ENCODE measurements at regions not wholly inside any gene's neighbourhood (a gene's known extent, or its start where the extent isn't known, plus 50 kb on each side); places are given as distances from the start of the nearest gene placed in this dataset.
A peak's percentile ranks its signal among the peaks of the same experiment; 100 is the strongest.

GRCh38 chr13:76777096-76777495 lies 109.1 kb downstream of the KCTD12 start:
- Histone ChIP-seq H3K27ac (ENCODE audit: insufficient read depth, low read length) (no peak overlapping the region), H3K27me3 (ENCODE audit: control insufficient read depth, insufficient read depth, low read length) (no peaks in the 10 kb centered on the region), H3K4me2 (ENCODE audit: extremely low read depth, insufficient read depth, low read length) (no peak overlapping the region)

GRCh38 chr13:76775088-76775740 lies 111.0 kb downstream of the KCTD12 start:
- no peaks in the 10 kb centered on the region for H3K4me1 ChIP-seq (ENCODE audit: control insufficient read depth, extremely low read depth, insufficient read depth, low read length)
- no peak overlapping the region for H3K9ac ChIP-seq (ENCODE audit: insufficient read depth, low read length)
- peak in 1 of 2 donors; percentile 71 for DNase-seq (ENCODE audit: low read depth in 2 of 2)
- no peak overlapping the region for H3K4me2 ChIP-seq (ENCODE audit: extremely low read depth, insufficient read depth, low read length)
- TF ChIP-seq CTCF (conservative IDR thresholded peaks at IDR 0.05 in 1 of 2, IDR thresholded peaks at IDR 0.05 in 1 of 2; ENCODE audit: low read depth in 1 of 2, low read length in 2 of 2) (no peak), EZH2 (IDR thresholded peaks at IDR 0.05; ENCODE audit: low read length, missing control alignments) (no peak)
- no peak overlapping the region for H3K4me3 ChIP-seq (replicated peaks in 1 of 4; ENCODE audit: control extremely low read depth in 1 of 4, insufficient read depth in 1 of 4, low read depth in 3 of 4, low read length in 4 of 4)
- no peaks in the 10 kb centered on the region for H3K9me3 ChIP-seq (ENCODE audit: control insufficient read depth, insufficient read depth, low read depth, low read length)
- no peaks in the 10 kb centered on the region for H3K36me3 ChIP-seq (ENCODE audit: control insufficient read depth, insufficient read depth, low read length)
- no peaks in the 10 kb centered on the region for H3K79me2 ChIP-seq (ENCODE audit: control insufficient read depth, insufficient read depth, low read length)
- H4K20me1 ChIP-seq (ENCODE audit: control insufficient read depth, extremely low read depth, insufficient read depth, low read length) = no peaks in the 10 kb centered on the region
- no peak overlapping the region for H2AFZ ChIP-seq (ENCODE audit: low read length)
- no peaks in the 10 kb centered on the region for H3K27me3 ChIP-seq (ENCODE audit: control insufficient read depth, insufficient read depth, low read length)
- H3K27ac ChIP-seq (ENCODE audit: insufficient read depth, low read length) = no peak overlapping the region

More at GRCh38 chr13:76777096-76777495, 109.1 kb downstream of the KCTD12 start:
- H3K9me3 ChIP-seq (ENCODE audit: control insufficient read depth, insufficient read depth, low read depth, low read length) = no peaks in the 10 kb centered on the region
- no peaks in the 10 kb centered on the region for H4K20me1 ChIP-seq (ENCODE audit: control insufficient read depth, extremely low read depth, insufficient read depth, low read length)
- no peaks in the 10 kb centered on the region for H3K79me2 ChIP-seq (ENCODE audit: control insufficient read depth, insufficient read depth, low read length)
- H2AFZ ChIP-seq (ENCODE audit: low read length) = no peak overlapping the region
- no peak overlapping the region for H3K9ac ChIP-seq (ENCODE audit: insufficient read depth, low read length)
- no peaks in the 10 kb centered on the region for H3K36me3 ChIP-seq (ENCODE audit: control insufficient read depth, insufficient read depth, low read length)
- TF ChIP-seq CTCF (conservative IDR thresholded peaks at IDR 0.05 in 1 of 2, IDR thresholded peaks at IDR 0.05 in 1 of 2; ENCODE audit: low read depth in 1 of 2, low read length in 2 of 2) = no peak
- TF ChIP-seq EZH2 (IDR thresholded peaks at IDR 0.05; ENCODE audit: low read length, missing control alignments) = no peak
- no peak for DNase-seq (ENCODE audit: low read depth in 2 of 2)
- no peaks in the 10 kb centered on the region for H3K4me1 ChIP-seq (ENCODE audit: control insufficient read depth, extremely low read depth, insufficient read depth, low read length)
- H3K4me3 ChIP-seq (replicated peaks in 1 of 4; ENCODE audit: control extremely low read depth in 1 of 4, insufficient read depth in 1 of 4, low read depth in 3 of 4, low read length in 4 of 4) = no peak overlapping the region

GRCh38 chr13:76773448-76774094 lies 112.6 kb downstream of the KCTD12 start:
- H3K4me2 ChIP-seq (ENCODE audit: extremely low read depth, insufficient read depth, low read length) = no peak overlapping the region

More at GRCh38 chr13:76773448-76774094, 112.6 kb downstream of the KCTD12 start:
- Histone ChIP-seq H3K36me3 (ENCODE audit: control insufficient read depth, insufficient read depth, low read length) (no peaks in the 10 kb centered on the region), H3K4me1 (ENCODE audit: control insufficient read depth, extremely low read depth, insufficient read depth, low read length) (no peaks in the 10 kb centered on the region), H3K4me3 (replicated peaks in 1 of 4; ENCODE audit: control extremely low read depth in 1 of 4, insufficient read depth in 1 of 4, low read depth in 3 of 4, low read length in 4 of 4) (no peak overlapping the region), H2AFZ (ENCODE audit: low read length) (no peak overlapping the region), H3K9me3 (ENCODE audit: control insufficient read depth, insufficient read depth, low read depth, low read length) (no peaks in the 10 kb centered on the region), H3K9ac (ENCODE audit: insufficient read depth, low read length) (no peak overlapping the region), H4K20me1 (ENCODE audit: control insufficient read depth, extremely low read depth, insufficient read depth, low read length) (no peaks in the 10 kb centered on the region), H3K27me3 (ENCODE audit: control insufficient read depth, insufficient read depth, low read length) (no peaks in the 10 kb centered on the region), H3K27ac (ENCODE audit: insufficient read depth, low read length) (no peak overlapping the region), H3K79me2 (ENCODE audit: control insufficient read depth, insufficient read depth, low read length) (no peaks in the 10 kb centered on the region)
- peak in 1 of 2 donors; percentile 22 for DNase-seq (ENCODE audit: low read depth in 2 of 2)
- no peak for TF ChIP-seq CTCF (conservative IDR thresholded peaks at IDR 0.05 in 1 of 2, IDR thresholded peaks at IDR 0.05 in 1 of 2; ENCODE audit: low read depth in 1 of 2, low read length in 2 of 2)
- no peak for TF ChIP-seq EZH2 (IDR thresholded peaks at IDR 0.05; ENCODE audit: low read length, missing control alignments)

Data from fibroblast of lung (primary cell).